Keratinocyte (primary cell): ENCODE measurements at regions not wholly inside any gene's neighbourhood (a gene's known extent, or its start where the extent isn't known, plus 50 kb on each side); places are given as distances from the start of the nearest gene placed in this dataset.

Source experiments
- DNase-seq: peaks from one replicate; pipeline ENCODE4 v3.0.0-alpha.2; 2011; ENCODE audit warnings: low read depth, missing footprints, low spot score
- FAIRE-seq: peaks from 2 replicates; lab custom pipeline; 2011; peaks lifted over from hg19 to GRCh38; lab: Jason Lieb, UNC
- H2AFZ ChIP-seq: 2 replicates; pipeline ENCODE4 v1.6.0; 2012; ENCODE audit warnings: low read length, control low read depth, inconsistent platforms; ENCODE audit not compliant: control insufficient read depth
- H3K27ac ChIP-seq: 2 replicates; pipeline ENCODE4 v1.5.1; 2011; ENCODE audit warnings: low read length; ENCODE audit not compliant: control insufficient read depth, insufficient read depth
- H3K27me3 ChIP-seq: 3 replicates; pipeline ENCODE4 v1.6.0; 2011; ENCODE audit warnings: low read length; ENCODE audit not compliant: control insufficient read depth, insufficient read depth; ENCODE audit errors: extremely low read depth
- H3K36me3 ChIP-seq, 2 experiments: 2 replicates in 1 of 2; 3 replicates in 1 of 2; pipeline ENCODE4 v1.5.1; 2011; ENCODE audit warnings: low read length in 2 of 2, mild to moderate bottlenecking in 1 of 2; ENCODE audit not compliant: control insufficient read depth in 2 of 2, insufficient read depth in 2 of 2; ENCODE audit errors: extremely low read depth in 1 of 2
- H3K4me1 ChIP-seq: 3 replicates; pipeline ENCODE4 v1.5.1; 2011; ENCODE audit warnings: low read length; ENCODE audit not compliant: control insufficient read depth, insufficient read depth; ENCODE audit errors: extremely low read depth
- H3K4me2 ChIP-seq: 3 replicates; pipeline ENCODE4 v1.6.0; 2011; ENCODE audit warnings: low read depth, low read length; ENCODE audit not compliant: control insufficient read depth, insufficient read depth; ENCODE audit errors: extremely low read depth
- H3K4me3 ChIP-seq, 3 experiments: fragments of 200-600 bp in 1 of 3; sonication (generic) in 1 of 3; 2 replicates in 2 of 3; 3 replicates in 1 of 3; pipeline ENCODE4 v1.5.1; 2011 to 2016; ENCODE audit warnings: low read length in 3 of 3, mild to moderate bottlenecking in 3 of 3, control low read depth in 2 of 3, inconsistent platforms in 1 of 3, low read depth in 1 of 3, mixed read lengths in 1 of 3, mixed run types in 1 of 3, moderate library complexity in 1 of 3; ENCODE audit not compliant: control insufficient read depth in 2 of 3, insufficient read depth in 2 of 3; ENCODE audit errors: extremely low read depth in 1 of 3
- H3K79me2 ChIP-seq: 2 replicates; pipeline ENCODE4 v1.6.0; 2012; ENCODE audit warnings: low read length; ENCODE audit not compliant: control insufficient read depth, insufficient read depth
- H3K9ac ChIP-seq: 3 replicates; pipeline ENCODE4 v1.6.0; 2011; ENCODE audit warnings: low read length; ENCODE audit not compliant: control insufficient read depth, insufficient read depth; ENCODE audit errors: extremely low read depth
- H3K9me1 ChIP-seq: 3 replicates; pipeline ENCODE4 v1.6.0; 2011; ENCODE audit warnings: low read length; ENCODE audit not compliant: control insufficient read depth, insufficient read depth; ENCODE audit errors: extremely low read depth
- H3K9me3 ChIP-seq: 2 replicates; pipeline ENCODE4 v1.5.1; 2012; ENCODE audit warnings: low read depth, low read length; ENCODE audit not compliant: control insufficient read depth
- H4K20me1 ChIP-seq: 3 replicates; pipeline ENCODE4 v1.6.0; 2011; ENCODE audit warnings: low read length; ENCODE audit not compliant: control insufficient read depth, insufficient read depth; ENCODE audit errors: extremely low read depth
- EZH2 ChIP-seq: IDR thresholded peaks from one replicate; pipeline ENCODE4 v1.6.1; 2012; ENCODE audit warnings: inconsistent platforms, mild to moderate bottlenecking, low read length, moderate library complexity
- dilution Hi-C: fragments of 300-500 bp; cut with MboI; formaldehyde crosslinking; loops from one replicate; pipeline ENCODE4 v1.7.0; 2020; ENCODE audit warnings: low sequenced_read_pairs; ENCODE audit not compliant: extremely low pct_ligation_motif_present
- TF ChIP-seq, protein P1 (sequence below), 3 experiments: IDR thresholded peaks in 1 of 3; conservative IDR thresholded peaks in 1 of 3; optimal IDR thresholded peaks in 1 of 3; 2 replicates in 2 of 3; 3 replicates in 1 of 3; pipeline versions ENCODE3 to v1.5.1; 2011; ENCODE audit warnings: low read length in 3 of 3, mild to moderate bottlenecking in 3 of 3, moderate library complexity in 2 of 3, control low read depth in 1 of 3, inconsistent platforms in 1 of 3; ENCODE audit not compliant: insufficient read depth in 2 of 3; ENCODE audit errors: extremely low read depth in 1 of 3

- no peaks in the 10 kb centered on the region for H3K36me3 ChIP-seq
- DNase-seq (no peak), FAIRE-seq (no peak)
- no peaks in the 10 kb centered on the region for H3K9me3 ChIP-seq
- H3K27me3 ChIP-seq, result no peaks in the 10 kb centered on the region
- H3K4me2 ChIP-seq, result no peak overlapping the region
- no peaks in the 10 kb centered on the region for H4K20me1 ChIP-seq
- no peaks in the 10 kb centered on the region for H3K4me1 ChIP-seq
- no peaks in the 10 kb centered on the region for H3K9me1 ChIP-seq
- dilution Hi-C loops, result no loop called here
- H3K27ac ChIP-seq, result no peak overlapping the region
- H3K79me2 ChIP-seq, result no peaks in the 10 kb centered on the region
- H3K4me3 ChIP-seq, result no peak overlapping the region
- H2AFZ ChIP-seq, result no peak overlapping the region
- TF ChIP-seq, protein P1, sequence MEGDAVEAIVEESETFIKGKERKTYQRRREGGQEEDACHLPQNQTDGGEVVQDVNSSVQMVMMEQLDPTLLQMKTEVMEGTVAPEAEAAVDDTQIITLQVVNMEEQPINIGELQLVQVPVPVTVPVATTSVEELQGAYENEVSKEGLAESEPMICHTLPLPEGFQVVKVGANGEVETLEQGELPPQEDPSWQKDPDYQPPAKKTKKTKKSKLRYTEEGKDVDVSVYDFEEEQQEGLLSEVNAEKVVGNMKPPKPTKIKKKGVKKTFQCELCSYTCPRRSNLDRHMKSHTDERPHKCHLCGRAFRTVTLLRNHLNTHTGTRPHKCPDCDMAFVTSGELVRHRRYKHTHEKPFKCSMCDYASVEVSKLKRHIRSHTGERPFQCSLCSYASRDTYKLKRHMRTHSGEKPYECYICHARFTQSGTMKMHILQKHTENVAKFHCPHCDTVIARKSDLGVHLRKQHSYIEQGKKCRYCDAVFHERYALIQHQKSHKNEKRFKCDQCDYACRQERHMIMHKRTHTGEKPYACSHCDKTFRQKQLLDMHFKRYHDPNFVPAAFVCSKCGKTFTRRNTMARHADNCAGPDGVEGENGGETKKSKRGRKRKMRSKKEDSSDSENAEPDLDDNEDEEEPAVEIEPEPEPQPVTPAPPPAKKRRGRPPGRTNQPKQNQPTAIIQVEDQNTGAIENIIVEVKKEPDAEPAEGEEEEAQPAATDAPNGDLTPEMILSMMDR (optimal IDR thresholded peaks at IDR 0.05 in 1 of 3, IDR thresholded peaks at IDR 0.05 in 1 of 3, conservative IDR thresholded peaks at IDR 0.05 in 1 of 3; ENCODE audit: extremely low read depth in 1 of 3, insufficient read depth in 2 of 3, low read length in 3 of 3), result no peak
- TF ChIP-seq EZH2, result no peak
- H3K9ac ChIP-seq, result no peak overlapping the region
Measured at GRCh38 chr6:134701301-134701700, 248.6 kb downstream of the ALDH8A1 start.

GRCh38 chr6:134698228-134698627, 251.7 kb downstream of the ALDH8A1 start:
- H3K27ac ChIP-seq, result no peak overlapping the region
- dilution Hi-C loops, result no loop called here
- no peaks in the 10 kb centered on the region for H3K27me3 ChIP-seq
- TF ChIP-seq, protein P1 (optimal IDR thresholded peaks at IDR 0.05 in 1 of 3, IDR thresholded peaks at IDR 0.05 in 1 of 3, conservative IDR thresholded peaks at IDR 0.05 in 1 of 3; ENCODE audit: extremely low read depth in 1 of 3, insufficient read depth in 2 of 3, low read length in 3 of 3), result no peak
- TF ChIP-seq EZH2, result no peak
- no peaks in the 10 kb centered on the region for H3K4me1 ChIP-seq
- no peaks in the 10 kb centered on the region for H3K79me2 ChIP-seq
- H3K9ac ChIP-seq, result no peak overlapping the region
- FAIRE-seq (no peak), DNase-seq (no peak)
- no peak overlapping the region for H3K4me2 ChIP-seq
- no peaks in the 10 kb centered on the region for H3K9me1 ChIP-seq
- H3K9me3 ChIP-seq, result no peaks in the 10 kb centered on the region
- H3K4me3 ChIP-seq, result no peak overlapping the region
- H2AFZ ChIP-seq, result no peak overlapping the region
- H4K20me1 ChIP-seq, result no peaks in the 10 kb centered on the region
- H3K36me3 ChIP-seq, result no peaks in the 10 kb centered on the region
